ENCODE measurements at regions not wholly inside any gene's neighbourhood (a gene's known extent, or its start where the extent isn't known, plus 50 kb on each side); places are given as distances from the start of the nearest gene placed in this dataset.

DNA sequence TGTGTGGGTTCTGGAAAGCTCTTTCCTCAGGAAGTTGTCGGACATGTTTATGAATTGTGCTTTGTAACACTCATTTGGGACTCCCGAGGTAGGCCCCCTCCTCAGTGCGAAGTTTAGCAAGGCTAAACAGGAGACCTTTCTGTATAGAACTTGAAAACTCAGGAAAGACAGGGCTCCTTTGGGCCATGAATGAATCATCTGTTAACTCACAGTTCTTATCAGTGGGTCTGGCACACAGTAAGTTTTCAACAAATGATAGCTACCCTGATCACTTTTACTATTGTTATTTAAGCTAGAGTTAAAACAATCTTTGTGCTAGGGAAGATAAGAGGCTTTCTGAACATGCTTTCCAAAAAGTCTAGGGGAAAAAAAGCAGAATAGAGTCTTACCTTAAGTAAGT, 430.5 kb upstream of the ETAA1 start (continued):
- TF ChIP-seq, protein P1, sequence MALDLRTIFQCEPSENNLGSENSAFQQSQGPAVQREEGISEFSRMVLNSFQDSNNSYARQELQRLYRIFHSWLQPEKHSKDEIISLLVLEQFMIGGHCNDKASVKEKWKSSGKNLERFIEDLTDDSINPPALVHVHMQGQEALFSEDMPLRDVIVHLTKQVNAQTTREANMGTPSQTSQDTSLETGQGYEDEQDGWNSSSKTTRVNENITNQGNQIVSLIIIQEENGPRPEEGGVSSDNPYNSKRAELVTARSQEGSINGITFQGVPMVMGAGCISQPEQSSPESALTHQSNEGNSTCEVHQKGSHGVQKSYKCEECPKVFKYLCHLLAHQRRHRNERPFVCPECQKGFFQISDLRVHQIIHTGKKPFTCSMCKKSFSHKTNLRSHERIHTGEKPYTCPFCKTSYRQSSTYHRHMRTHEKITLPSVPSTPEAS (tag by site-specific recombination; IDR thresholded peaks at IDR 0.05) = no peak
- TF ChIP-seq SP2 (tag by site-specific recombination; IDR thresholded peaks at IDR 0.05) = no peak
- no peak for TF ChIP-seq ZNF792 (tag by site-specific recombination; IDR thresholded peaks at IDR 0.05)
- TF ChIP-seq, protein P2, sequence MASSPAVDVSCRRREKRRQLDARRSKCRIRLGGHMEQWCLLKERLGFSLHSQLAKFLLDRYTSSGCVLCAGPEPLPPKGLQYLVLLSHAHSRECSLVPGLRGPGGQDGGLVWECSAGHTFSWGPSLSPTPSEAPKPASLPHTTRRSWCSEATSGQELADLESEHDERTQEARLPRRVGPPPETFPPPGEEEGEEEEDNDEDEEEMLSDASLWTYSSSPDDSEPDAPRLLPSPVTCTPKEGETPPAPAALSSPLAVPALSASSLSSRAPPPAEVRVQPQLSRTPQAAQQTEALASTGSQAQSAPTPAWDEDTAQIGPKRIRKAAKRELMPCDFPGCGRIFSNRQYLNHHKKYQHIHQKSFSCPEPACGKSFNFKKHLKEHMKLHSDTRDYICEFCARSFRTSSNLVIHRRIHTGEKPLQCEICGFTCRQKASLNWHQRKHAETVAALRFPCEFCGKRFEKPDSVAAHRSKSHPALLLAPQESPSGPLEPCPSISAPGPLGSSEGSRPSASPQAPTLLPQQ (tag by site-specific recombination; IDR thresholded peaks at IDR 0.05) = no peak
- no peak for TF ChIP-seq ZBTB44 (tag by site-specific recombination; IDR thresholded peaks at IDR 0.05)
- no peak for TF ChIP-seq ZSCAN23 (tag by site-specific recombination; IDR thresholded peaks at IDR 0.05)

DNA sequence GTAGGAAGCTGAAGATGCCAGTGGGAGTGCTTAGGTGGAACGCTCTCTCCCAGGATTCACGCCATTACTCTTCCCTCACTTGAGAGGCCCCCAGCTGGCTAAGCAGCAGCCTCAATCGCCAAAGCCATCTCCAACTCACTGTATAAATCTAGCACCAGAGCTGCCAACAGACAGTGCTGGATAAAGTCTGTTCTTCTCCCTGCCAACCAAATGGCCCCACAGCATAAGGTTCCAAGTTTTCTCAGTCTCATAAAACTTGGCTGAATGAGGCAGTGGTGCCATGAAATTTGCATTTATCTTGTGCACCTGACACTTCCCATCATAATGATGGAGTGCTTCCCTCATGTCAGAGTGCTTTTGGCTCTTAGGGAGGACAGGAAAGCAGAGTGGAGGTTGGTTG, 428.2 kb upstream of the ETAA1 start:
- CTCF ChIA-PET = no interaction called here
- H3K36me3 ChIP-seq (ENCODE audit: control insufficient read depth in 2 of 2, insufficient read depth in 1 of 2, low read length in 2 of 2) = no peaks in the 10 kb centered on the region
- no peak overlapping the region for H3K4me3 ChIP-seq (ENCODE audit: low read depth, low read length)
- POLR2A ChIA-PET = no interaction called here
- no peaks in the 10 kb centered on the region for H3K9me3 ChIP-seq (ENCODE audit: control insufficient read depth, insufficient read depth, low read depth, low read length)
- no peak for TF ChIP-seq ZNF146 (tag by site-specific recombination; IDR thresholded peaks at IDR 0.05)
- no peak for TF ChIP-seq ZNF132 (tag by site-specific recombination; IDR thresholded peaks at IDR 0.05; ENCODE audit: borderline replicate concordance)
- TF ChIP-seq ZNF211 (tag by site-specific recombination; IDR thresholded peaks at IDR 0.05; ENCODE audit: low read depth) = no peak
- no peak for TF ChIP-seq GLI2 (tag by site-specific recombination; IDR thresholded peaks at IDR 0.05; ENCODE audit: borderline replicate concordance, low read depth)
- TF ChIP-seq TRIM28 (IDR thresholded peaks at IDR 0.05; ENCODE audit: borderline replicate concordance, low read length) = no peak
- no peak for TF ChIP-seq ZNF175 (tag by site-specific recombination; IDR thresholded peaks at IDR 0.05)
- TF ChIP-seq ZNF23 (tag by site-specific recombination; IDR thresholded peaks at IDR 0.05; ENCODE audit: borderline replicate concordance) = no peak
- TF ChIP-seq GFI1B (tag by site-specific recombination; IDR thresholded peaks at IDR 0.05) = no peak
- TF ChIP-seq KLF16 (tag by site-specific recombination; IDR thresholded peaks at IDR 0.05) = no peak
- no peak for TF ChIP-seq ZNF513 (tag by site-specific recombination; IDR thresholded peaks at IDR 0.05)
- TF ChIP-seq OVOL3 (tag by site-specific recombination; IDR thresholded peaks at IDR 0.05) = no peak
- TF ChIP-seq ZNF658 (tag by site-specific recombination; IDR thresholded peaks at IDR 0.05) = no peak
- no peak for TF ChIP-seq SCRT1 (tag by site-specific recombination; IDR thresholded peaks at IDR 0.05; ENCODE audit: borderline replicate concordance)
- TF ChIP-seq HIC1 (tag by site-specific recombination; IDR thresholded peaks at IDR 0.05) = no peak
- TF ChIP-seq PBX3 (CRISPR knock-in tag; IDR thresholded peaks at IDR 0.05) = no peak
- TF ChIP-seq MYNN (tag by site-specific recombination; IDR thresholded peaks at IDR 0.05; ENCODE audit: borderline replicate concordance) = no peak
- TF ChIP-seq, protein P3, sequence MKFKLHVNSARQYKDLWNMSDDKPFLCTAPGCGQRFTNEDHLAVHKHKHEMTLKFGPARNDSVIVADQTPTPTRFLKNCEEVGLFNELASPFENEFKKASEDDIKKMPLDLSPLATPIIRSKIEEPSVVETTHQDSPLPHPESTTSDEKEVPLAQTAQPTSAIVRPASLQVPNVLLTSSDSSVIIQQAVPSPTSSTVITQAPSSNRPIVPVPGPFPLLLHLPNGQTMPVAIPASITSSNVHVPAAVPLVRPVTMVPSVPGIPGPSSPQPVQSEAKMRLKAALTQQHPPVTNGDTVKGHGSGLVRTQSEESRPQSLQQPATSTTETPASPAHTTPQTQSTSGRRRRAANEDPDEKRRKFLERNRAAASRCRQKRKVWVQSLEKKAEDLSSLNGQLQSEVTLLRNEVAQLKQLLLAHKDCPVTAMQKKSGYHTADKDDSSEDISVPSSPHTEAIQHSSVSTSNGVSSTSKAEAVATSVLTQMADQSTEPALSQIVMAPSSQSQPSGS (tag by site-specific recombination; IDR thresholded peaks at IDR 0.05; ENCODE audit: low read depth) = no peak
- TF ChIP-seq ZNF548 (tag by site-specific recombination; IDR thresholded peaks at IDR 0.05) = no peak
- no peak for TF ChIP-seq ZNF404 (tag by site-specific recombination; IDR thresholded peaks at IDR 0.05)
- no peak overlapping the region for H3K27ac ChIP-seq (ENCODE audit: extremely low read depth, low read depth, low read length)
- no peaks in the 10 kb centered on the region for H3K4me1 ChIP-seq (ENCODE audit: control insufficient read depth, insufficient read depth, low read length)
